Pons (tissue), 1 donor: ENCODE measurements at regions not wholly inside any gene's neighbourhood (a gene's known extent, or its start where the extent isn't known, plus 50 kb on each side); places are given as distances from the start of the nearest gene placed in this dataset.

ENCODE experiments used
- DNase-seq: peaks from one replicate; pipeline ENCODE4 v3.0.0-alpha.2; 2016; ENCODE audit warnings: low spot score

DNA sequence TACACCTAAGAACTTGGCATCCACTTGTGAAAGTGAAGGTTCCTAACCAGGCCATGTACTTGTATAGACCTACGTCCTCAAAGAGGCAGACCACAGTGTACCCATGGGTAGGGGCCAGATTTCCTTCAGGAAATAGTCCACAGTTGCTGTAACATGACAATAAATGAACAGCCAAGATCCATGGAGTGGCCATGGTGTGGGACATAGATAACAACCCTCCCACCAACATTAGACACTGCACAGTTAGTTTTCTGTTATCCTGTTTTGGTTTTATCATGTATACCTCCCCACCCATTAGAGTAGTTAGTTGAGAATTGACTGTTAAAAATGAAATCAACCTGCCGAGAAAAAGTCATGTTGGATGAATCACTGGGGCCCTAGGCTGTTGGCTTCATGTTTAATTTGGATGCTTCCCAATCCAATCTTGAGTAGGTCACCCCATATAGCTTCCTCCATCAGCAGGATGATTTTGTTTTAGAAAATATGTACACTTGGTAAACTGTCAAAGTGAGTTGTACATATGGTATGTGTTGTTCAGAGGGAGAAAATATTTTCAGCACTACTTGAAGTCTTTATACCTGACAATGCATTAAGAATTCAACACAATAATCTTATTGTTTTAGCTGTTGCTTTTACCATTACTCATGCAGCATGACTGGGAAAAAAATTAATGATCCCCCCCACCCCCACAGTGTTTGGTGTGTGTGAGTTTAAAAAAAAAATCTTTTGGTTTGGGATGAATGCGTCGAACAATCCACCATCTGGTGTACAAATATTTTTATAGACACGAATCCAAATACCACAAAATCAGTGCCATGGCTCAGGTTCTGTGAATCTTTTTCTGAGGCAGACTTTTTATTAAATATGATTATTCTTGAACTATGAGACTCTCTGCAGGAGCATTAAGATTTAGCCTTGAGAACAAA, 88.3 kb upstream of the ARHGAP29 start:
- DNase-seq: no peak

DNA sequence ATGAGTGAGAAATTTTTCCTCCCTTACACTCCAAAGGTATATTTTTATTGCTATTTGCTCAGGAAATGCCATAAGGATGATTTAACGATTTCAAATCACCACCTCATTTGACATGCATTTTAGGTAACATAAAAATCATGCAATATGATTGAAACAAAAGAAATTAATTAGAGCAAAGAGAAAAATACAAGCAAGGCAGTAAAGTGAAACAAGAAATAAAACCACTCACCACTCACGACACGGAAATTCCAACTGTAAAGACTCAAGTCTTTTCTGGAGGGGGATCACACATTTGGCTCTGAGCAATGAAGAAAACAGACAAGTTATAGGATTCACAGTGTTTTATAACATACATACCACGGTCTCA, 86.8 kb upstream of the ARHGAP29 start:
- DNase-seq: no peak

DNA sequence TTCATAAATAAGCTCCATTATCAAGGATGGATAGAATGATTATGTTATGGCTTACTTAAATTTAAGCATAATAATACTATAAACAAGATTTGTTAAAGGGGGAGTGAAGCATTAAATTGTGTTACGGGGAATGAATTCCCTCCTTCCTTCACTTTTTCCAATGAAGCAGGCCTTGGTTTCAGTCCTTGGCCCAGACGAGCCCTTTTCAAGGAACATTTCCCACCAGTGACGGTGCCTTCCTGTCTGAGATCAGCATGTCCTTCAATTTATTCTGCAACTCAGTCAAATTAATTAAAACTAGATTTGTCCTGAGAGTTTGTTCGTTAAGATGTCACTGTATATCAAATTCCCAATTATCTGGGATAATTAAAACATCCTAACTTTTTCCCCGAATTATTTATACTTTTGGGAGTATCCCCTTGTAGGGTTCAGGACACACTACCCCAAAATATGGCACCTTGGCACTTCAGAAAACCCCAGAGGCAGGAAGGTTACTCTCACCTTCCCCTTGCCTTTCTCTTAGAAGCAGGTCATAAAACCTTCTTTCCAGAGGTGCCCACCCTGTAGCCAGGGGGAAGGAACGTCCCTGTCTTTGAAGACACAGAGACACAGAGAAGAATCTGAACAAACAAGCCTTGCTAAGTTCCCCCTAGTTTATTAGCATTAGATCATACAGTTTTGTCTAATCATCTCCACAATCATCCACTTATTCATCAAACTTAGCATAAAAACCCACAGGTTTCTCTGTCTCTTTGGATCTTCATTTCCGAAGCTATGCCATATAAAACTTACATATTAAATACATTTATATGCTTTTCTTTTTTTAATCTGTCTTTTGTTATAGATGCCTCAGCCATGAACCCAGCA, 86.2 kb upstream of the ARHGAP29 start:
- DNase-seq: no peak

DNA sequence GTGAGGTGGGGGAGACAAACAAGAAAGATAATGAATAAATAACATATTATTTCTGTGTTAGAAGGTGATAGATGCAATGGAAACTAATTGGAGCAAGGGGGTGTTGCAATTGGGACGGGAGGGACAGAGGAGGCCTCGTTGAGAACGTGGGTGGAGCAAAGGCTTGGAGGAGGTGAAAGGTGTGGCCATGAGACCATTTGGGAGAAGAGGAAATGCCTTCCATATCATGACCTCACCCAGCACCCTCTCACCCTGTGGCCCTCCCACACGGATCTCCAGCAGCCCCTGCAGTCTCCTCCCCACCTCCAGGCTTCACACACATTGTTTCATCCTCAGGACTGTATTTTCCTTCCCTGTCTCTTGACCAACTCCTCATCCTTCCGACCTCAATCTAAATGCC, 85.3 kb upstream of the ARHGAP29 start:
- DNase-seq: no peak

DNA sequence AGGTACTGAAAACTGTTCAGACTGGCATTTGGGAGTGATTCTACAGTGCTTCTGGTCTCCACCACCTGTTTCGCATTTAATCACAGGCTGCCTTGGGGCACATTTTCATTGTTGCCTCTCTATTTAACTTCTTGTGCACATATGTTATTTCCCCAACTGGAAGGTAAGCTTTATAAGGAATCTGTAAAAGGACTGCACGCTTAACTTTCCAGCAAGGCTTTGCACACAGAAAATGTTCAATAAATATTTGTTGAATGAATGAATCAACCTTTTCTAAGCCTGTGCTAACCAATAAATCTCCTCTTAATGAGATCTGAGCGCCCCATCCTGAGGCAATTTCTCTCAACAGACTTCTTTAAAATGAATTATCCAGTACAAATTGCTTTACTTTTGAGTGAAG, 84.3 kb upstream of the ARHGAP29 start:
- DNase-seq: no peak

DNA sequence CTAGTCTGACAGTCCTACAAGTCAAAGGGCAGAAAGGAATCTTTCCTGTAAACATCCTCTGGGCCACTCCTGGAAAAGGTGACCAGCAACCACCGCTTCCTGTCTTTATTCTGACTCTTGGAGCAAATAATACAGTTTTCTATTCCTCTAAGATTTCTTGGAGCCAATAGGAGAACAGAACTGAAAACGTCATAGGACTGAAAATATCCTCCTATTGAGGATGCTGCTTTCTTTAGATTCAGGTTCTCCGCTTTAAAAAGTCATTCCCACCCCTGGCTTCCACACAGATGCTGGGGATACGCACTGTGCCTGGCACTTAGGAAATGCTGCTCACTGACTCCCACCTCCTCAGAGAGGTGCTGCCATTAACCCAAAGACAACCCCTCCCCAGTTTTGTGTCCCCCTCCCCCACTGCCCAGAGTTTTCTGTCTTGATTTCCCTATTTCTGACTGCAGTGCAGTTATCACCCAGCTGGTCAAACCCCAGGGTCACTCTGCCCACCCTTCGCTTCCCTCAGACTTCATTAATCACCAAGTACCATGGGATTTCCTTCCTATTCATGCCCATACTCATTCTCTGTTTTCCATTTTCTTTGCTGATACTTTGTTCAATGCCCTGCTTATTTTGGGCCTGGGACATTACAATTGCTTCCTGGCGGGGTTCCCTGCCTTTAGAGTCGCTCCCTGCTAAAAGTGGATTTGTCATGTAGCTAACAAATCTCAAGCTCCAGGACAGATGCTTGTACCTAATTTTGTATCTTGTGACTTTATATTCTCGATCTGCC, 82.1 kb upstream of the ARHGAP29 start:
- no peak for DNase-seq

DNA sequence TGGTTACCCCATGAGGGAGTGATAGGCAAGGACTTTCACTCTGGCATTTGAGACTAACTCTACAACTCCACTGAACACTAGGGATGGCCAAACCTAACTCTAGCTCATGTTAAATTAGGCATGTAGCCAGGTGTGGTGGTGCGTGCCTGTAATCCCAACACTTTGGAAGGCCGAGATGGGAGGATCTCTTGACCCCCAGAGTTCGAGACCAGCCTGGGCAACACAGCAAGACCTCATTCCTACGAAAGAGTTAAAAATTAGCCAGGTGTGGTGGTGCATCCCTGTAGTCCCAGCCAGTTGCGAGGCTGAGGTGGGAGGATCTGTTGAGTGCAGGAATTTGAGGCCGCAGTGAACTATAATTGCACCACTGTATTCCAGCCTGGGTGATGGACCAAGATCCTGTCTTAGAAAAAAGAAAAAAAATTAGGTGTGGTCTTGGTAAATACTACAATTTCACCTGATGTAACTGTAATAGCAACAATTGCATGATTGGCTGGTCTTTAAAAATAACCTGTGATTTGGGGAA, 81.2 kb upstream of the ARHGAP29 start:
- DNase-seq: no peak

DNA sequence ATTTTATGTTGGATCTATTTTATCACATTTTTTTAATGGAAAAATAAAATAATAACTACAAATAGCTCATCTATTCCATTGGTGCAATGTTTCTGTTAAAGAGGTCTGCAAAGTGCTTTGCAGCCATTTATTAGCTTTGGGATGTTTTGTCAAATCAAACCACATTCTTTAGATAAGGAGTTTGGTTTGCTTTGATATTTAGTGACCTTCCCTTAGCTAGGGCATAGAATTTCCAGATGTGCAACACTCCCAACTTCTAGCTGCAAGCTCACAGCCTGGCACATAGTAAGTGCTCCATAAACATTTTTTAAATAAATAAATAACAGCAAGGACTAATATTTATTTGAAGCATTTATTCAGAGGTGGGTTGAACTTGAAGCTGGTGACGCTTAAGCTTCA, 80.4 kb upstream of the ARHGAP29 start:
- DNase-seq: no peak

DNA sequence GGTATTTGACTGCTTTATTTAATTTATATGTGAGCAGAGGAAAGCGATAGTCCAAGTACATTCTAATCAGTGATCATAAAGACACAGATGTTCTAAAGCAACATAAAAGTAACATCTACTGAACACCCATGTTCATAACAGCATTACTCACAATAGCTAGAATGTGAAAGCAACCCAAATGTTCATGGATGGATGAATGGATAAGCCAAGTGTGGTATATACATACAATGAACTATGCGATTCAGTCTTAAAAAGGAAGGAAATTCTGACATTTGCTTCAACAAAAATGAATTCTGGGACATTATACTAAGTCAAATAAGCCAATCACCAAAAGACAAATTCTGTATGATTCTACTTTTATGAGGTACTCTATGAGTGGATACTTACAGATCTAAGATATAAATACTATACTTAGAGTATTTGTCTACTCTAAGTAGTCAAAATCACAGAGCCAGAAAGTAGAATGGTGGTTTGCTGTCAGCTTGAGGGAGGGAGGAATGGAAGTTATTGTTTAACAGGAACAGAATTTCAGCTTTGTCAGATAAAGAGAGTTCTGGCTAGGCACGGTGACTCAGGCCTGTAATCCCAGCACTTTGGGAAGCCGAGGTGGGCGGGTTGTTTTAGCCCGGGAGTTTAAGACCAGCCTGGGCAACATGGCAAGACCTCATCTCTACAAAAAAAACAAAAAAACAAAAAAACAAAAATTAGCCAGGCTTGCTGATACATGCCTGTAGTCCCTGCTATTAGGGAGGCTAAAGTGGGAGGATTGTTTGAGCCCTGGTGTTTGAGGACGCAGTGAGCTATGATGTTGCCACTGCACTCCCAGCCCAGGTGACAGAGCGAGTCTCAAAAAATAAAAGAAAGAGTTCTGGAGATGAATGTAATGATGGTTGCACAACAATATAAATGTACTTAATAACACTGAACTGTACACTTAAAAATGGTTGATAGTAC, 79.7 kb upstream of the ARHGAP29 start:
- DNase-seq: no peak

DNA sequence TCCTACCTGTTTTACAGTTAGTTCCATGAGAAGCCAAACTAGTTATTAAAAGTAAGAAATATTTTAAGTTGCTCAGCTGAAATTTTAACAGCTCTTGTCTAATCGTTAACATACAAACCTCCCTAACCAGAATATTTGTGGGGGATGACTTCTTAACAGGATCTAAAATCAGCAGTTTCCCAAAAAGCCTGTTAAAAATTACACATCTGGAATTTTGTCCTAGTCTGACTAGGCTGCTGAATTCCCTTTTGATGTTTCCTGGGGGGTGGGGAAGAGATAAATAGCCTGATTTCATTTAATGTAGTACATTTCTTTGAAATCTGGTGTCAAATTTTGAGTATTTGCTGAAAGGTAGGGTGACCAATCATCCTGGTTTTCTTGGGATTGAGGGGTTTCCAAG, 78.8 kb upstream of the ARHGAP29 start:
- DNase-seq: no peak

DNA sequence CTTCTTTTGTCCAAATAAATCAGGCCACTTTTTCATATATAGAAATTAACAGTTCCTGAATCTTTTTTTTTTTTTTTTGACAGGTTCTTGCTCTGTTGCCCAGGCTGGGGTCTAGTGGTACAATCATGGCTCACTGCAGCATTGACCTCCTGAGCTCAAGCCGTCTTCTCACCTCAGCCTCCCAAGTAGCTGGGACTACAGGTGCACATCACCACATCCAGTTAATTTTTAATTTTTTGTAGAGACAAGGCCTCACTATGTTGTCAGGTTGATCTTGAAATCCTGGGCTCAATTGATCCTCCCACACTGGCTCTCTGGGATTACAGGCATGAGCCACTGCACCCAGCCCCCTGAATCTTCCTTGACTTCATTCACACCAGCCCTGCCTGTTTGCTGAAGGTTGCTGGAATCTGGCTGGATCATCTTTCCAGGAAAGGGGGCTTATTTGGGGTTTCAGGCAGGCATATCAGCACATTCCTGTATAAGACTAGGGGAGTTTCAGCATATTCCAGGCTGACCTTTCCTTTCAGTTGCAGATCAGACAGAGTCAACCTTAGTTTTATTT, 78.2 kb upstream of the ARHGAP29 start:
- no peak for DNase-seq

DNA sequence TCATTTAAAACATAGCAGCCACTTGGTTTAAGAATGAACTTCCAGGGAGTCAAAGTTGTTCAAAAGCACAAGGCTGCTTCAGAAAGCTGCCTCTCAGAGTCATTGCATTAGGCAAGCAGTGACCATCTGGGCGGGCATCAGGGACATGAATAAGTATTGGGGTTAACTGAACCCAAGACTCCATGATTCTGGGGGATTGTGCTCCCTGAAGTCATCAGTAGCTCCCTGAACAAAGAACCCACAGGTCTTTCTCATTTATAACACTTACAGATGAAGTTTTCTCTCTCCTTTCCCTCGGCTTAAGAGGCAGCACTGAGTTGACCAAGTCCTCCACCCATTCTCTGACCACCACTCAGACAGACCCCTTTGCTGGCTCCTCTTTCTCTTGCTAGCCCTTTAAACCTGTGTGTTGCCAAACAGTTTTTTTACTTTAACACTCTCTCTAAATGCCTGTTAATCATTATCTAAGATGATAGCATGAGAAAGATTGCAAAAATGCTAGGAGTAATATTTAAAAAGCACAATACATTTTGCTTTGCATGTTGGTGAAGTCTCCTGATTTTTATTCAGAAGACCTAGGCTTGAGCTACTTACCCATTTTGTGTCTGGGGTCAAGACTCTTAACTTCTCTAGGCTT, 77.0 kb upstream of the ARHGAP29 start:
- no peak for DNase-seq

DNA sequence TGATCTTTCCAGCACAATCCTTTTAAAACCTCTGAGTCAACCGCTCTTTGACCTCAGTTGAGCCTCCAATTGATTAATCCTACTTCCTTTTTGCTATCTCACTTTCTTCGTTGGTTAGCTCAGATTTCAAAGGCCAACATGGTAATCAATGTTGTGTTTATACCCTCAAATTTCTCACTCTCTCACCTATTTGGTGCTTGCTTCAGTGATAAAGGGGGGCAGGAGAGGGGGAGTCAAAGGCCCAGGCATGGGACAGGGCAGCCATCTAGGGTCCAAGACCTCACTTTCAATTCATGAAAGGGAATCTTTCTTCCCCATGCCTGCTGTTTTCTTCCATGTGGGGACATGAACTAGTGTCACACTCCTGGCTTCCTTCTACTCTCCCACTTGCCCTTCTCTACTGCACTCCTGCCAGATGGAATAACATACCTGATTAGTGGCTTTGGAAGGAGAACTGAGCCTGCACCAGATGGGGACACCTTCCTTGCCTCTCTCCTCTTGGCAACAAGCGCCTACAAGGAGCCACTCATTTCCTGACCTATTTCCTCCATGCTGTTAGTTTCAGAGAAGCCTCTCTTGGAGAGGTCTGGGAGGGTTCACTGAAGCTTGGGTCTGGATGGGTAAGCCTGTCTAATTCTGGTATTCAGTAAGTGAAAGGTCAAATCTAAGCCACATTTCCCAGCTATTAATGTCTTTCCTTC, 73.3 kb upstream of the ARHGAP29 start:
- no peak for DNase-seq

DNA sequence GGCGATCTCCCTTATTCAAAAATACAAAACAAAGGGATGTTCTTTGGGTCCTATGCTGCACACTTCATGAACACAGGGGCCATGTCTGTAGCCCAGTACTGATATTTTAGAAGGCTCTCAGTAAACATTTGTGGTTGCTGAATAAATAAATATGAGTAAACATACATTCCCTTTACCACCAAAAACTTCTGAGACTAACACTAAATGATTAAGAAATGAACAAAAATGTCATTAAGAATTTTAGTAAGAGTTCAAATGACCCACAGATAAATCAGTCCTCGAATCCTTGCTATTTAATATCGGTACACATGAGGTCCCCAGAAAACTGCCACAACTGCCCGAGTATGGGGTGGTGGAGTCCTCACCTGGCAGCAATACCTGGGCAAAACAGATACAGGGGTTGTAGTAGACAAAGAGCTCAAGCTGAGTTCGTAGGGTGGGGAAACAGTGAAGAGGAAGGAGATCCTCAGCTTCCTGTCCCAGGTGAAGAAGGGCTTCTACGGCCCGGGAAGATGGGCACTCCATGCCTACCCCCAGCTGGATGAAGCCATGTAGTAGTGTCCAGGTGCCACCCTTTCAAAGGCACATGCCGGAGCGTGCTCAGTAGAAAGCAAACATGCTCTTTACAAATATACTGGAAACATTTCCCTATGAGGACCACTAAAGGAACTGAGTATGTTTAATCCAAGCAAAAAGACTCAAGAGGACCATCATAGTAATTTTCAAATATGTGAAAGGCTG, 72.6 kb upstream of the ARHGAP29 start:
- DNase-seq: no peak

DNA sequence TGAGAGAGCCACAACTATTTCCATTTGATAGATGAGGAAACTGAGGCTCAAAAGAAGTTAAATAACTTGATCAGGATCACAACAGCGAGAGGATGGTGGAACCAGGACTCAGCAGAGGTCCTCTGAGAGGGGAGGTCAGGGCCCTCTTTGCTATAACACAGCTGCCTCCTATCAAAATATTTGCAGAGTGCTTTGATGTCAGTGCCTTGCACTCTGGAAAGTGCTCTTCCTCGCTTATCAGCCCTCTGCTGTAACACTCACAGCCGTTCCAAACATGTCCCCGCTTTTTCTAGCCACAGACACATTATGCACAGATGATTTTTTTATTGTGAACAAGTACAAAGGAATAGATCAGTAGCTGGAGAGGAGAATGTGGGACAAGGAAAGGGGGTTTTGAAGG, 71.8 kb upstream of the ARHGAP29 start:
- DNase-seq: no peak

DNA sequence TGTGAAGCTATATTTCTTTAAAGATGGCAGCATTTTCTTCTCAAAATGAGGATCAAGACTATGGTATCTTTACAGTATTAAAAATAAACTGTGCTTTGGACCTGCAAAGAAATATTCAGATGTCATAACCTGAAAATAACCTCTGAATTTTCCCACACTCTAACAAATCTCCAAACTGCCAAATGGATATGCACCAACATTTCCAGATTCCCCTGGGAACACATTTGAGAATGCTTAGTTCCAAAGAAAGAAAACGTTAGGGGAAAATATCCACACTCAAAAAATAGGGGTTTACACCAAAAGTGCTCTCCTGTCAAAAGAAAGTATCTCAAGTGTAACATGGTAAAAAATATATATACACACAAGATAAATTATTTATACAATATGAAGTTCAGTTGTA, 69.1 kb upstream of the ARHGAP29 start:
- DNase-seq: no peak

DNA sequence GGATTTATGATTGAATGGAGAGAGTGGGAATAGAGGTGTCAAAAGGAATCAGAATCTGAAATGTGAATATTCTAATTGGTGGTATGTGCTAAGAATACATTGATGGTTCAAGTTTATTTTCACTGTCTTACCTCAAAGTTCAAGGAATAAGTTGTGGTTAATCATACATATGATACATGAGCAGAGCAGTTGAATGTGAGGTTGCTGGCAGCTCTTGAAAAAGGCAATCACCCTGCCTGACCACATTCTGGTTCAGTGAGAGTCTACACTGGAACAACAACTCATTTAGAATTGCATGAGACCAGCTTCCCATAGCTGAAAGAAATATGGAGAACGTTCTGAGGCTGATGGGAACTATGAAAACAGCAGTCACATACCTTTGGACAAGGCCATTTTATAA, 68.3 kb upstream of the ARHGAP29 start:
- DNase-seq: no peak

DNA sequence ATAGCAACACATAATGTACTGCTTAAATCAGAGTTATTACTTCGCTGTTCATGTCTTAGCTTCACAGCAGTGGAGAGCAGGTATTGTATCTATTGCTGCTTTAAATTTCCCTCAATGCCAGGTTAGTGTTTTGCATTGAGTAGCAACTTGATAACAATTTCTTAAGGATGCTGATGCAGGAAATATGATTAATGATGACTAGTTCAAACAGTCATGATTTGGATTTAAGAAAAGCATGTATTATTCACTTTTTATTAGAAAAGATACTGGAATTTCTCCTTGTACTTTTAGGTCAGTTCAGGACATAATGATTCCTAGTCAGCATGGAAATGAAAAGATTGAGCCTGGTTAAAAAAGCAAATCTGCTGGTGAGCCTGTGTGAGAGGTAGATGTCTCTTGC, 67.2 kb upstream of the ARHGAP29 start:
- no peak for DNase-seq

DNA sequence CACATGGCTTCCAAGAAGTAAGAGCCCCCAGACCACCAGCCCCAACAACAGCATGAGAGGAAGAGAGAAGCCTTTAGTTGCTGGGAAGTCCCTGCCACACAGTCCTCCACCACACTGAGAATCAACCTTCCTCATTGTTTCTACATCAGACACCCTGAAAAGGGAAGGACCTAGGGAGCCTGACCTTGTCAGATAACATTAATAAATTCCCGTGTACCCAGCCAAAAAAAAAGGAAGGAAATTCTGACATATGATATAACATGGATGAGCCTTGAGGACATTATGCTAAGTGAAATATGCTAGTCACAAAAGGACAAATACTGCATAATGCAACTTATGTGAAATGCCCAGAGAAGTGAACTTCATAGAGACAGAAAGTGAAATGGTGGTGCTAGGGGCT, 65.6 kb upstream of the ARHGAP29 start:
- no peak for DNase-seq
